ENCODE measurements at regions not wholly inside any gene's neighbourhood (a gene's known extent, or its start where the extent isn't known, plus 50 kb on each side); places are given as distances from the start of the nearest gene placed in this dataset.

GRCh38 chr4:117376692-117377091 lies 291.3 kb upstream of the TRAM1L1 start:
- H3K4me1 ChIP-seq (ENCODE audit: insufficient read depth, low read length, poor library complexity, severe bottlenecking): no peaks in the 10 kb centered on the region
- no peak overlapping the region for H3K27ac ChIP-seq (ENCODE audit: low read depth, low read length, poor library complexity, severe bottlenecking)
- intact Hi-C loops (cut with micrococcal nuclease; ENCODE audit: unreplicated experiment): no loop called here
- H2AFZ ChIP-seq (ENCODE audit: low read length): no peak overlapping the region
- no peak overlapping the region for H3K4me3 ChIP-seq (ENCODE audit: low read depth, low read length, poor library complexity, severe bottlenecking)
- POLR2A ChIA-PET: no interaction called here
- no peak for DNase-seq (ENCODE audit: low spot score)
- H3K79me2 ChIP-seq (ENCODE audit: insufficient read depth, low read depth, low read length): no peaks in the 10 kb centered on the region
- no peaks in the 10 kb centered on the region for H3K9me3 ChIP-seq (ENCODE audit: low read length)
- no peak overlapping the region for H3K4me2 ChIP-seq (ENCODE audit: low read length)
- no peaks in the 10 kb centered on the region for H3K9me2 ChIP-seq (ENCODE audit: insufficient read depth, low read length)
- TF ChIP-seq, protein P1, sequence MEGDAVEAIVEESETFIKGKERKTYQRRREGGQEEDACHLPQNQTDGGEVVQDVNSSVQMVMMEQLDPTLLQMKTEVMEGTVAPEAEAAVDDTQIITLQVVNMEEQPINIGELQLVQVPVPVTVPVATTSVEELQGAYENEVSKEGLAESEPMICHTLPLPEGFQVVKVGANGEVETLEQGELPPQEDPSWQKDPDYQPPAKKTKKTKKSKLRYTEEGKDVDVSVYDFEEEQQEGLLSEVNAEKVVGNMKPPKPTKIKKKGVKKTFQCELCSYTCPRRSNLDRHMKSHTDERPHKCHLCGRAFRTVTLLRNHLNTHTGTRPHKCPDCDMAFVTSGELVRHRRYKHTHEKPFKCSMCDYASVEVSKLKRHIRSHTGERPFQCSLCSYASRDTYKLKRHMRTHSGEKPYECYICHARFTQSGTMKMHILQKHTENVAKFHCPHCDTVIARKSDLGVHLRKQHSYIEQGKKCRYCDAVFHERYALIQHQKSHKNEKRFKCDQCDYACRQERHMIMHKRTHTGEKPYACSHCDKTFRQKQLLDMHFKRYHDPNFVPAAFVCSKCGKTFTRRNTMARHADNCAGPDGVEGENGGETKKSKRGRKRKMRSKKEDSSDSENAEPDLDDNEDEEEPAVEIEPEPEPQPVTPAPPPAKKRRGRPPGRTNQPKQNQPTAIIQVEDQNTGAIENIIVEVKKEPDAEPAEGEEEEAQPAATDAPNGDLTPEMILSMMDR (conservative IDR thresholded peaks at IDR 0.05; ENCODE audit: low read length): no peak
- TF ChIP-seq EZH2phosphoT487 (IDR thresholded peaks at IDR 0.05; ENCODE audit: borderline replicate concordance, low read depth, low read length): no peak
- CTCF ChIA-PET (ENCODE audit: unreplicated experiment): no interaction called here
- H4K20me1 ChIP-seq (ENCODE audit: insufficient read depth, low read length): no peaks in the 10 kb centered on the region
- no peaks in the 10 kb centered on the region for H3K36me3 ChIP-seq (ENCODE audit: insufficient read depth, low read length)
- BruUV-seq (replicated peaks): no TSS peak

GRCh38 chr4:117378942-117379341 lies 293.6 kb upstream of the TRAM1L1 start:
- intact Hi-C loops (cut with micrococcal nuclease; ENCODE audit: unreplicated experiment): no loop called here
- no peak overlapping the region for H3K27ac ChIP-seq (ENCODE audit: low read depth, low read length, poor library complexity, severe bottlenecking)
- DNase-seq (ENCODE audit: low spot score): no peak
- H2AFZ ChIP-seq (ENCODE audit: low read length): no peak overlapping the region
- no peak for TF ChIP-seq EZH2phosphoT487 (IDR thresholded peaks at IDR 0.05; ENCODE audit: borderline replicate concordance, low read depth, low read length)
- TF ChIP-seq, protein P1 (conservative IDR thresholded peaks at IDR 0.05; ENCODE audit: low read length): no peak
- no peak overlapping the region for H3K4me3 ChIP-seq (ENCODE audit: low read depth, low read length, poor library complexity, severe bottlenecking)
- no peaks in the 10 kb centered on the region for H3K9me3 ChIP-seq (ENCODE audit: low read length)
- ChIA-PET CTCF (ENCODE audit: unreplicated experiment) (no interaction called here), POLR2A (no interaction called here)
- BruUV-seq (replicated peaks): no TSS peak
- no peaks in the 10 kb centered on the region for H3K4me1 ChIP-seq (ENCODE audit: insufficient read depth, low read length, poor library complexity, severe bottlenecking)
- H3K36me3 ChIP-seq (ENCODE audit: insufficient read depth, low read length): no peaks in the 10 kb centered on the region
- H4K20me1 ChIP-seq (ENCODE audit: insufficient read depth, low read length): no peaks in the 10 kb centered on the region
- H3K4me2 ChIP-seq (ENCODE audit: low read length): no peak overlapping the region
- no peaks in the 10 kb centered on the region for H3K79me2 ChIP-seq (ENCODE audit: insufficient read depth, low read depth, low read length)
- no peaks in the 10 kb centered on the region for H3K9me2 ChIP-seq (ENCODE audit: insufficient read depth, low read length)

GRCh38 chr4:117383468-117383867 lies 298.1 kb upstream of the TRAM1L1 start:
- Histone ChIP-seq H4K20me1 (ENCODE audit: insufficient read depth, low read length) (no peaks in the 10 kb centered on the region), H3K4me1 (ENCODE audit: insufficient read depth, low read length, poor library complexity, severe bottlenecking) (no peaks in the 10 kb centered on the region), H3K9me3 (ENCODE audit: low read length) (no peaks in the 10 kb centered on the region), H3K79me2 (ENCODE audit: insufficient read depth, low read depth, low read length) (no peaks in the 10 kb centered on the region), H2AFZ (ENCODE audit: low read length) (no peak overlapping the region), H3K4me2 (ENCODE audit: low read length) (no peak overlapping the region), H3K27ac (ENCODE audit: low read depth, low read length, poor library complexity, severe bottlenecking) (no peak overlapping the region), H3K9me2 (ENCODE audit: insufficient read depth, low read length) (no peaks in the 10 kb centered on the region), H3K36me3 (ENCODE audit: insufficient read depth, low read length) (no peaks in the 10 kb centered on the region), H3K4me3 (ENCODE audit: low read depth, low read length, poor library complexity, severe bottlenecking) (no peak overlapping the region)
- intact Hi-C loops (cut with micrococcal nuclease; ENCODE audit: unreplicated experiment): no loop called here
- BruUV-seq (replicated peaks): no TSS peak
- TF ChIP-seq, protein P1 (conservative IDR thresholded peaks at IDR 0.05; ENCODE audit: low read length): no peak
- POLR2A ChIA-PET: interaction anchor here (0.7 kb wide), 1 partner anchor 280 kb away, joined by 4 read pairs; no protein-coding TSS in a partner anchor
- CTCF ChIA-PET (ENCODE audit: unreplicated experiment): no interaction called here
- DNase-seq (ENCODE audit: low spot score): no peak
